Mesodermal cell (in vitro differentiated cells): ENCODE measurements at regions not wholly inside any gene's neighbourhood (a gene's known extent, or its start where the extent isn't known, plus 50 kb on each side); places are given as distances from the start of the nearest gene placed in this dataset.
"Not testable (repeated sequence)": the region's sequence is repeated elsewhere in the genome, so short reads cannot be mapped to it uniquely, and the experiment has no call there.

Source experiments
- H3K27ac ChIP-seq: 2 replicates; pipeline ENCODE4 v1.7.0; 2013; ENCODE audit warnings: mild to moderate bottlenecking, low read depth, low read length, moderate library complexity; ENCODE audit not compliant: severe bottlenecking
- H3K36me3 ChIP-seq: 2 replicates; pipeline ENCODE4 v1.7.1; 2013; ENCODE audit warnings: mild to moderate bottlenecking, low read length, moderate library complexity; ENCODE audit not compliant: control insufficient read depth, insufficient read depth
- H3K4me1 ChIP-seq: one replicate; pipeline ENCODE4 v1.7.1; 2013; ENCODE audit warnings: mild to moderate bottlenecking, low read length; ENCODE audit not compliant: insufficient read depth, control insufficient read depth, poor library complexity, severe bottlenecking
- H3K4me3 ChIP-seq: 2 replicates; pipeline ENCODE4 v1.7.0; 2013; ENCODE audit warnings: low read length, control low read depth, mild to moderate bottlenecking; ENCODE audit not compliant: insufficient read depth, poor library complexity, severe bottlenecking; ENCODE audit errors: extremely low read depth
- H3K9me3 ChIP-seq: 2 replicates; pipeline ENCODE4 v1.7.1; 2013; ENCODE audit warnings: mild to moderate bottlenecking, low read length, moderate library complexity; ENCODE audit not compliant: control insufficient read depth
- WGBS, 2 experiments: methylation state at CpG; one replicate each; pipeline ENCODE4 v1.1.5; 2013; ENCODE audit warnings: missing lambda C conversion rate in 2 of 2; ENCODE audit not compliant: insufficient coverage in 2 of 2; 5-methylcytosine and 5-hydroxymethylcytosine counted together

GRCh38 chr6:3921663-3922062, 72.5 kb downstream of the FAM50B start:
- H3K36me3 ChIP-seq: no peaks in the 10 kb centered on the region
- H3K4me3 ChIP-seq: no peak overlapping the region
- no peak overlapping the region for H3K27ac ChIP-seq
- no peaks in the 10 kb centered on the region for H3K4me1 ChIP-seq
- no CpG with 5 or more reads among the region's 2 CpGs for WGBS, 2 experiments
- H3K9me3 ChIP-seq: no peaks in the 10 kb centered on the region

- H3K36me3 ChIP-seq, H3K4me3 ChIP-seq, H3K4me1 ChIP-seq, H3K9me3 ChIP-seq, H3K27ac ChIP-seq: not testable (repeated sequence)
- WGBS, 2 experiments: 87 to 96% methylated on average over 3 to 4 of the region's 7 CpGs
Observed at GRCh38 chr6:3922619-3923018, 73.4 kb downstream of the FAM50B start.

GRCh38 chr6:3925223-3926149, 76.3 kb downstream of the FAM50B start:
- not testable (repeated sequence) for H3K4me3 ChIP-seq, H3K4me1 ChIP-seq, H3K36me3 ChIP-seq, H3K27ac ChIP-seq, H3K9me3 ChIP-seq
- 90 to 96% methylated on average over 9 to 15 of the region's 23 CpGs for WGBS, 2 experiments

GRCh38 chr6:3926150-3926482, 76.9 kb downstream of the FAM50B start:
- peaks cover 8% of the 10 kb centered on the region for H3K4me1 ChIP-seq
- H3K27ac ChIP-seq: no peak overlapping the region
- no peak overlapping the region for H3K4me3 ChIP-seq
- H3K36me3 ChIP-seq: no peaks in the 10 kb centered on the region
- 65 to 79% methylated on average over 2 to 8 of the region's 8 CpGs for WGBS, 2 experiments
- no peaks in the 10 kb centered on the region for H3K9me3 ChIP-seq

- Histone ChIP-seq H3K9me3 (no peaks in the 10 kb centered on the region), H3K36me3 (no peaks in the 10 kb centered on the region), H3K4me1 (peaks cover 8% of the 10 kb centered on the region), H3K4me3 (no peak overlapping the region), H3K27ac (no peak overlapping the region)
- 86 to 93% methylated on average over 3 of the region's 5 CpGs for WGBS, 2 experiments
Observed at GRCh38 chr6:3928111-3928510, 78.9 kb downstream of the FAM50B start.

- H3K4me3 ChIP-seq: no peak overlapping the region
- WGBS, 2 experiments: 95 to 96% methylated on average over 6 of the region's 6 CpGs
- H3K9me3 ChIP-seq: no peaks in the 10 kb centered on the region
- H3K4me1 ChIP-seq: peaks cover 8% of the 10 kb centered on the region
- H3K36me3 ChIP-seq: no peaks in the 10 kb centered on the region
- no peak overlapping the region for H3K27ac ChIP-seq
Observed at GRCh38 chr6:3929281-3929798, 80.2 kb downstream of the FAM50B start.

GRCh38 chr6:3937438-3937837, 88.3 kb downstream of the FAM50B start:
- WGBS, 2 experiments: 90% methylated on average over 2 of the region's 2 CpGs; no CpG with 5 or more reads in 1 of the 2 experiments
- Histone ChIP-seq H3K36me3 (no peaks in the 10 kb centered on the region), H3K4me3 (no peak overlapping the region), H3K27ac (no peak overlapping the region), H3K4me1 (no peaks in the 10 kb centered on the region), H3K9me3 (no peaks in the 10 kb centered on the region)

GRCh38 chr6:3938715-3939367, 89.7 kb downstream of the FAM50B start:
- Histone ChIP-seq H3K4me1 (no peaks in the 10 kb centered on the region), H3K36me3 (no peaks in the 10 kb centered on the region), H3K9me3 (no peaks in the 10 kb centered on the region), H3K4me3 (no peak overlapping the region), H3K27ac (no peak overlapping the region)
- WGBS, 2 experiments: 83% methylated on average over 1 of the region's 4 CpGs; no CpG with 5 or more reads in 1 of the 2 experiments

GRCh38 chr6:3939368-3939958, 90.3 kb downstream of the FAM50B start:
- no peak overlapping the region for H3K27ac ChIP-seq
- H3K36me3 ChIP-seq: no peaks in the 10 kb centered on the region
- H3K9me3 ChIP-seq: no peaks in the 10 kb centered on the region
- H3K4me1 ChIP-seq: no peaks in the 10 kb centered on the region
- H3K4me3 ChIP-seq: no peak overlapping the region
- WGBS, 2 experiments: 63 to 71% methylated on average over 3 of the region's 7 CpGs

GRCh38 chr6:3939964-3940363, 90.8 kb downstream of the FAM50B start:
- Histone ChIP-seq H3K4me3 (no peak overlapping the region), H3K4me1 (no peaks in the 10 kb centered on the region), H3K36me3 (no peaks in the 10 kb centered on the region), H3K9me3 (no peaks in the 10 kb centered on the region), H3K27ac (no peak overlapping the region)
- 93 to 94% methylated on average over 8 to 9 of the region's 9 CpGs for WGBS, 2 experiments
